ENCODE measurements at regions not wholly inside any gene's neighbourhood (a gene's known extent, or its start where the extent isn't known, plus 50 kb on each side); places are given as distances from the start of the nearest gene placed in this dataset.

DNA sequence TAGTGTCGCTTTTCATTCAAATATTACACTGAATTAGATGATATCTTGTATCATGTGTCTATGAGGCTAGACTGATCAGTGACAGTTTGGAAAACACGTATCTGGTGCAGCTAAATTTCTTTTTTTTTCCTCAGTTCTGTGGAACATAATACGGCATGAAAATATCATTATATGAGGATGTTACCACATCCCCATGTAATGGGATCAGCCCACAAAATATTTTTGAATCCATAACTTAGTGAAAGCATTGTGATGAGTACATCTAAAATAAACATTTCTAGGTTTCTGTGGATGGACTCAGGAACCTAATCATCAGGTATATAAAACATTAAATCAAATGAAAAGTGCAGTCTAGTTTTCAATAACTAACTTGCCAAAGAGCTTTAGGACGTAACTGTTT is 356.3 kb downstream of the USP25 start:
- 75 to 80% methylated on average over 4 of the region's 4 CpGs for WGBS, 2 donors
- intact Hi-C loops (cut with DNase I; ENCODE audit: low total_unique reads) = no loop called here
- DNase-seq (ENCODE audit: low spot score in 2 of 2) = no peak
- no peak for TF ChIP-seq POLR2A (IDR thresholded peaks at IDR 0.05)
- TF ChIP-seq, protein P1, sequence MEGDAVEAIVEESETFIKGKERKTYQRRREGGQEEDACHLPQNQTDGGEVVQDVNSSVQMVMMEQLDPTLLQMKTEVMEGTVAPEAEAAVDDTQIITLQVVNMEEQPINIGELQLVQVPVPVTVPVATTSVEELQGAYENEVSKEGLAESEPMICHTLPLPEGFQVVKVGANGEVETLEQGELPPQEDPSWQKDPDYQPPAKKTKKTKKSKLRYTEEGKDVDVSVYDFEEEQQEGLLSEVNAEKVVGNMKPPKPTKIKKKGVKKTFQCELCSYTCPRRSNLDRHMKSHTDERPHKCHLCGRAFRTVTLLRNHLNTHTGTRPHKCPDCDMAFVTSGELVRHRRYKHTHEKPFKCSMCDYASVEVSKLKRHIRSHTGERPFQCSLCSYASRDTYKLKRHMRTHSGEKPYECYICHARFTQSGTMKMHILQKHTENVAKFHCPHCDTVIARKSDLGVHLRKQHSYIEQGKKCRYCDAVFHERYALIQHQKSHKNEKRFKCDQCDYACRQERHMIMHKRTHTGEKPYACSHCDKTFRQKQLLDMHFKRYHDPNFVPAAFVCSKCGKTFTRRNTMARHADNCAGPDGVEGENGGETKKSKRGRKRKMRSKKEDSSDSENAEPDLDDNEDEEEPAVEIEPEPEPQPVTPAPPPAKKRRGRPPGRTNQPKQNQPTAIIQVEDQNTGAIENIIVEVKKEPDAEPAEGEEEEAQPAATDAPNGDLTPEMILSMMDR (IDR thresholded peaks at IDR 0.05) = no peak
- H3K4me3 ChIP-seq (ENCODE audit: low read depth, poor library complexity, severe bottlenecking) = no peak overlapping the region

DNA sequence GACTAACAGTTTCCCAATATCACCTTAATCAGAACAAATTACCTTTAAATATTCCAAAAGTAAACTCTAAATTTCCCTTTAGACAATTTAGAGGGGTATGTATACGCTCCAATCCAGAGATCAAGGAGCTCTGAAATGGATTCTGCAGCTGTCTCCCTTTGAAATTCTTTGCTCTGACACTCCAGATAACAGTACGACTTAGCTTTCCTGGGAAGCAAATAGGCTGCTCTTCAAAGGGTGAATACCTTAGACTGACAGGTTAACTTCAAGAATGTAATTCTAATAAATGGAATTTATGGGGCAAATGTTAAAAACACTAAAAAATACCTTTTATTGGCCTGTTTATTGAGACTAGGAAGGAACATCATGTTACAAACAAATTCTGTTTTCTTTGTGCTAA is 357.2 kb downstream of the USP25 start:
- TF ChIP-seq, protein P1 (IDR thresholded peaks at IDR 0.05) = no peak
- TF ChIP-seq POLR2A (IDR thresholded peaks at IDR 0.05) = no peak
- 67 to 73% methylated on average over 2 of the region's 2 CpGs for WGBS, 2 donors
- H3K4me3 ChIP-seq (ENCODE audit: low read depth, poor library complexity, severe bottlenecking) = no peak overlapping the region
- DNase-seq (ENCODE audit: low spot score in 2 of 2) = no peak
- intact Hi-C loops (cut with DNase I; ENCODE audit: low total_unique reads) = no loop called here

DNA sequence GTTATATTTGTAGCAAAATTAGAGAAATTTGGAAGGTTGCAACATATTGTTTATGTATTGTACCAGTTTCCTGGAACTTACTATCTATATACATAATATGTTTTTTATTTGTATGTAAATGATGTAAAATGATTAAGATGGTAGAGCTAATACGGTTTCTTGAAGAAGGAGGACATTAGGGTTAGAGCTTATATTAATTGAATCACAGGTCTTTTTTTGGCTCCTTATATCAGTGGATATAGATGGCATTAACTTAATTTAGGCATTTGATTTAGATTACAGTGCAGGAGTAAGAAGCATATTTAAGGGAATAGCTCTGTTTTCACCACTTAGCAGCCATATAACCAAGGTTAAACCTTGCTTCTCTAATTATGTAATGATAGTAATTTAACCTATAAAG is 357.7 kb downstream of the USP25 start:
- no peak overlapping the region for H3K4me3 ChIP-seq (ENCODE audit: low read depth, poor library complexity, severe bottlenecking)
- no peak for DNase-seq (ENCODE audit: low spot score in 2 of 2)
- intact Hi-C loops (cut with DNase I; ENCODE audit: low total_unique reads) = no loop called here
- WGBS, 2 donors = 82 to 94% methylated on average over 1 of the region's 1 CpG
- TF ChIP-seq, protein P1 (IDR thresholded peaks at IDR 0.05) = no peak
- no peak for TF ChIP-seq POLR2A (IDR thresholded peaks at IDR 0.05)

DNA sequence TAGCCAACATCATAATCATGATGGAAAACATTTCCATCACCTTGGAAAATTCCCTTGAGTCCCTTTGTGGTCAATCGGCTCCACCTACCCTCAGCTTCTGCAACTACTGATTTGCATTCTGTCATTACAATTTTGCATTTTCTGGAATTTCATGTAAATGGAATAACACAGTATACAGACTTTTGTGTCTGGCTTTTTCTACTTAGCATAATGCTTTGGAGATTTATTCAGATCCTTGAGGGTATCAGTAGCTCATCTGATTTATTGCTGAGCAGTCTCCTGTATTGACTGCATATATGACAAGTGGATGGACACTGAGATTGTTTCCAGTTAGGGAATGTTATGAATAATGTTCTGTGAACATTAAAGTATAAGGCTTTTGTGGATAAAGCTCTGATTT is 358.3 kb downstream of the USP25 start:
- whole genome bisulfite sequencing, 2 donors = 79 to 84% methylated on average over 1 of the region's 1 CpG
- intact Hi-C loops (cut with DNase I; ENCODE audit: low total_unique reads) = no loop called here
- H3K4me3 ChIP-seq (ENCODE audit: low read depth, poor library complexity, severe bottlenecking) = no peak overlapping the region
- no peak for TF ChIP-seq POLR2A (IDR thresholded peaks at IDR 0.05)
- TF ChIP-seq, protein P1 (IDR thresholded peaks at IDR 0.05) = no peak
- no peak for DNase-seq (ENCODE audit: low spot score in 2 of 2)

DNA sequence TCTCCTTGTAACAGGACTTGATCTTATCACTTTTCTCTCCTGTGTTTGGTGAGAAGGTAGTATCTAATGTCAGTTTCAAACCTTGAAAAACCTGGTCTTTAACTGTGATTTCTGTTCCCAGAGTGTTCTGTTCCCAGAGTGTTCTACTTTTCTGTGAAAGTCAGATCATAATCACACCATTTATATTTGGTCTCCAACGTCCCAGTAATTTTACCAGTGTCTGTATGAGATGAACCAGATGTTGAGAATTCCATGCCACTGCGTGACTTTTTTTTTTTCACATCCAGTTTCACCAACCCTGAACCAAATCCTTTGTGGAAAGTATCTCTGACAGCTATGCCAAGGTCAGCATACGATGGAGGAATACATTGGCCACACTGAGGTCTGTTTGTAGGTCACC is 365.2 kb downstream of the USP25 start:
- no peak for DNase-seq (ENCODE audit: low spot score in 2 of 2)
- TF ChIP-seq, protein P1 (IDR thresholded peaks at IDR 0.05) = no peak
- TF ChIP-seq POLR2A (IDR thresholded peaks at IDR 0.05) = no peak
- intact Hi-C loops (cut with DNase I; ENCODE audit: low total_unique reads) = no loop called here
- 74 to 84% methylated on average over 3 of the region's 3 CpGs for WGBS, 2 donors
- H3K4me3 ChIP-seq (ENCODE audit: low read depth, poor library complexity, severe bottlenecking) = no peak overlapping the region

DNA sequence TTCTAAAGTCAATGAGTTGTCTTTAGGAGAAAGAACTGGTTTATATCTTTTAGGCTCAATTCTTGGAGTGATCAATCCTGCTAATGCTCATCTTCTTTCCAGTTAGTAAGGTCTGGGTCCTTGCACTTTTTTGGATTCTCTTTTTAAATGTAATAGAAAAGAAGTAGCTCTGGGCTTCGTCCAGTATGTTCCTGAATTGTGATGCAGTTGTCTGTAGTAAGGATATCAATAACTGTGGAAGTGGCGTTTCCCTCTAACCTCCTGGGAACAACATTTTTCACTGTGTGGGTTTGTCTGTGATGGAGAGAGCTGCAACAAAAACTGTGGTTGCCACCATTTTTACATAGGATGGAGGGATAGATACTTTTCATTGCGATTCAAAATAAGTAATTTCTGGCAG is 367.2 kb downstream of the USP25 start:
- intact Hi-C loops (cut with DNase I; ENCODE audit: low total_unique reads) = no loop called here
- 87 to 93% methylated on average over 3 of the region's 3 CpGs for WGBS, 2 donors
- no peak for DNase-seq (ENCODE audit: low spot score in 2 of 2)
- TF ChIP-seq, protein P1 (IDR thresholded peaks at IDR 0.05) = no peak
- no peak for TF ChIP-seq POLR2A (IDR thresholded peaks at IDR 0.05)
- H3K4me3 ChIP-seq (ENCODE audit: low read depth, poor library complexity, severe bottlenecking) = no peak overlapping the region
